NCI-H187 treated with DMSO at 0.1 percent for 48 hours (cell line): ENCODE measurements at regions not wholly inside any gene's neighbourhood (a gene's known extent, or its start where the extent isn't known, plus 50 kb on each side); places are given as distances from the start of the nearest gene placed in this dataset.
"Not testable (repeated sequence)": the region's sequence is repeated elsewhere in the genome, so short reads cannot be mapped to it uniquely, and the experiment has no call there.

Source experiments
- DNase-seq: peaks from one replicate; lab custom pipeline; 2025; lab: John Stamatoyannopoulos, UW

GRCh38 chr14:88929656-88930436 is 105.4 kb downstream of the TTC8 start:
- DNase-seq, result no peak

GRCh38 chr14:88931321-88932110 is 107.1 kb downstream of the TTC8 start:
- DNase-seq, result no peak

- no peak for DNase-seq
Measured at GRCh38 chr14:88933191-88933590, 108.7 kb downstream of the TTC8 start.

- no peak for DNase-seq
Measured at GRCh38 chr14:88934351-88934806, 109.9 kb downstream of the TTC8 start.

GRCh38 chr14:88935083-88935482 is 110.6 kb downstream of the TTC8 start:
- no peak for DNase-seq

- no peak for DNase-seq
Measured at GRCh38 chr14:88937706-88938105, 113.3 kb downstream of the TTC8 start.

- DNase-seq, result no peak
Measured at GRCh38 chr14:88940671-88941070, 116.2 kb downstream of the TTC8 start.

- DNase-seq, result no peak
Measured at GRCh38 chr14:88941414-88941813, 117.0 kb downstream of the TTC8 start.

GRCh38 chr14:88947646-88948598 is 123.5 kb downstream of the TTC8 start:
- no peak for DNase-seq

GRCh38 chr14:88950069-88950468 is 125.6 kb downstream of the TTC8 start:
- no peak for DNase-seq

- no peak for DNase-seq
Measured at GRCh38 chr14:88951370-88951769, 126.9 kb downstream of the TTC8 start.

- no peak for DNase-seq
Measured at GRCh38 chr14:88952901-88953300, 128.4 kb downstream of the TTC8 start.

- DNase-seq, result no peak
Measured at GRCh38 chr14:88955455-88955854, 131.0 kb downstream of the TTC8 start.

- DNase-seq, result no peak
Measured at GRCh38 chr14:88960496-88960895, 136.0 kb downstream of the TTC8 start.

GRCh38 chr14:88961214-88961613 is 136.8 kb downstream of the TTC8 start:
- DNase-seq, result no peak

GRCh38 chr14:88962356-88962755 is 137.9 kb downstream of the TTC8 start:
- DNase-seq, result no peak

- no peak for DNase-seq
Measured at GRCh38 chr14:88967299-88967698, 142.8 kb downstream of the TTC8 start.

- no peak for DNase-seq
Measured at GRCh38 chr14:88975043-88975830, 150.8 kb downstream of the TTC8 start.

- DNase-seq, result no peak
Measured at GRCh38 chr14:88975926-88976325, 151.5 kb downstream of the TTC8 start.

GRCh38 chr14:88980907-88981306 is 156.5 kb downstream of the TTC8 start:
- not testable (repeated sequence) for DNase-seq

- DNase-seq, result no peak
Measured at GRCh38 chr14:88981948-88982347, 157.5 kb downstream of the TTC8 start.
